K562 (cell line): ENCODE measurements at regions not wholly inside any gene's neighbourhood (a gene's known extent, or its start where the extent isn't known, plus 50 kb on each side); places are given as distances from the start of the nearest gene placed in this dataset.

Experiments
- ATAC-seq: fragments of 200-7000 bp; cut with Tn5 transposase; 3 replicates; pipeline ENCODE4 v1.9.1; 2020; ENCODE audit warnings: moderate library complexity
- BruUV-seq: library from RNA; stranded (reverse); fragments of 400-500 nt; replicated peaks from 2 replicates; lab custom pipeline; 2021; lab: Mats Ljungman, UMichigan
- CTCF ChIA-PET: fragments of 300-600 bp; formaldehyde crosslinking; extraction: SDS; loops from one replicate; lab custom pipeline; 2021; ENCODE audit warnings: low intra/inter-chr PET ratio; lab: Yijun Ruan, JAX
- POLR2A ChIA-PET: fragments of 300-600, 350-650 bp; sonication (Branson Sonifier 250); formaldehyde crosslinking; extraction: SDS; loops from one replicate; lab custom pipeline; 2021; ENCODE audit warnings: antibody characterized with exemption, inconsistent platforms; lab: Yijun Ruan, JAX
- DNase-seq, 4 experiments: peaks; one replicate each; pipeline versions ENCODE4 v3.0.0 to v3.0.0-alpha.2; 2011 to 2018; ENCODE audit warnings: low spot score in 3 of 4, mixed read lengths in 3 of 4; ENCODE audit errors: extremely low read depth in 1 of 4
- FAIRE-seq: peaks from 2 replicates; lab custom pipeline; 2011; peaks lifted over from hg19 to GRCh38; lab: Jason Lieb, UNC
- H2AFZ ChIP-seq: 2 replicates; pipeline ENCODE4 v1.6.0; 2011; ENCODE audit warnings: low read depth, low read length, control low read depth, inconsistent platforms
- H3K27ac ChIP-seq: fragments of 200-600 bp; 3 replicates; pipeline ENCODE4 v1.8.0; 2011; ENCODE audit warnings: low read depth, mild to moderate bottlenecking, control low read depth, inconsistent platforms, low read length, moderate library complexity, mixed read lengths; ENCODE audit errors: extremely low read depth
- H3K27me3 ChIP-seq, 2 experiments: fragments of 300-600 bp in 1 of 2; 2 replicates in 1 of 2; 3 replicates in 1 of 2; pipeline versions ENCODE4 v1.6.0 to v1.8.0; 2011; ENCODE audit warnings: inconsistent platforms in 2 of 2, low read length in 2 of 2, mild to moderate bottlenecking in 1 of 2, mixed read lengths in 1 of 2, moderate library complexity in 1 of 2; ENCODE audit not compliant: control insufficient read depth in 2 of 2, insufficient read depth in 2 of 2
- H3K36me3 ChIP-seq: fragments of 300-600 bp; 3 replicates; pipeline ENCODE4 v1.8.0; 2011; ENCODE audit warnings: mild to moderate bottlenecking, low read length, inconsistent platforms; ENCODE audit not compliant: control insufficient read depth, insufficient read depth
- H3K4me1 ChIP-seq, 2 experiments: fragments of 200-600 bp in 1 of 2; replicated peaks in 1 of 2; 2 replicates in 1 of 2; 3 replicates in 1 of 2; pipeline versions ENCODE4 v1.5.1 to v1.8.0; 2011; ENCODE audit warnings: inconsistent platforms in 2 of 2, low read length in 2 of 2, mild to moderate bottlenecking in 1 of 2, mixed read lengths in 1 of 2, moderate library complexity in 1 of 2; ENCODE audit not compliant: control insufficient read depth in 2 of 2, insufficient read depth in 2 of 2
- H3K4me2 ChIP-seq: 2 replicates; pipeline ENCODE4 v1.6.1; 2011; ENCODE audit warnings: low read length, control low read depth, inconsistent platforms, mixed read lengths; ENCODE audit not compliant: insufficient read depth
- H3K4me3 ChIP-seq: fragments of 200-600 bp; sonication (generic), shearing (Covaris generic); 2 replicates; pipeline ENCODE4 v1.5.1; 2016; ENCODE audit warnings: control low read depth, inconsistent platforms
- H3K79me2 ChIP-seq: fragments of 200-600 bp; 3 replicates; pipeline ENCODE4 v1.8.0; 2011; ENCODE audit warnings: low read length, inconsistent platforms; ENCODE audit not compliant: control insufficient read depth, insufficient read depth
- H3K9ac ChIP-seq, 2 experiments: 2 replicates each; pipeline versions ENCODE4 v1.6.0 to v1.6.1; 2011; ENCODE audit warnings: low read depth in 2 of 2, low read length in 2 of 2, control low read depth in 1 of 2, inconsistent platforms in 1 of 2, mild to moderate bottlenecking in 1 of 2, mixed read lengths in 1 of 2; ENCODE audit not compliant: insufficient read depth in 1 of 2
- H3K9me1 ChIP-seq: one replicate; pipeline ENCODE4 v1.6.0; 2011; ENCODE audit warnings: inconsistent platforms, mild to moderate bottlenecking, low read length, moderate library complexity; ENCODE audit not compliant: control insufficient read depth, insufficient read depth
- H3K9me3 ChIP-seq: replicated peaks from 2 replicates; pipeline ENCODE4 v1.5.1; 2011; ENCODE audit warnings: low read depth, low read length, inconsistent platforms; ENCODE audit not compliant: control insufficient read depth, insufficient read depth
- H4K20me1 ChIP-seq: replicated peaks from 2 replicates; pipeline ENCODE4 v1.6.1; 2011; ENCODE audit warnings: low read length, inconsistent platforms, mixed read lengths; ENCODE audit not compliant: control insufficient read depth, insufficient read depth
- CLOCK ChIP-seq: fragments of 250-450 bp; sonication (Bioruptor Pico); IDR thresholded peaks from 2 replicates; pipeline ENCODE4 v1.4.0; 2020; ENCODE audit warnings: mild to moderate bottlenecking, moderate library complexity, borderline replicate concordance
- DLX4 ChIP-seq: fragments of 250-450 bp; sonication (Bioruptor Pico); IDR thresholded peaks from 2 replicates; pipeline ENCODE4 v1.6.1; 2021; ENCODE audit warnings: mild to moderate bottlenecking
- KLF1 ChIP-seq: fragments of 450-650 bp; IDR thresholded peaks from 2 replicates; pipeline ENCODE4 v1.6.1; 2016; ENCODE audit warnings: missing genetic modification characterization, missing compliant biosample characterization
- MGA ChIP-seq: fragments of 450-650 bp; IDR thresholded peaks from 2 replicates; pipeline ENCODE4 v1.6.1; 2016; ENCODE audit warnings: mild to moderate bottlenecking, moderate library complexity
- NCOA2 ChIP-seq, 2 experiments: fragments of 450-650 bp; IDR thresholded peaks; 2 replicates each; pipeline ENCODE4 v1.6.1; 2018; ENCODE audit warnings: mild to moderate bottlenecking in 2 of 2, moderate library complexity in 1 of 2; ENCODE audit not compliant: partially characterized antibody in 2 of 2
- POLR2H ChIP-seq: IDR thresholded peaks from 2 replicates; pipeline ENCODE4 v1.6.1; 2016; ENCODE audit warnings: missing genetic modification characterization, low read depth, mild to moderate bottlenecking, control low read depth, missing compliant biosample characterization, moderate library complexity
- ZNF253 ChIP-seq: fragments of 250-450 bp; sonication (Bioruptor Pico); conservative IDR thresholded peaks from 2 replicates; pipeline ENCODE4 v1.6.1; 2021; ENCODE audit warnings: mild to moderate bottlenecking
- ZNF589 ChIP-seq: fragments of 200-800 bp; sonication (Bioruptor generic); IDR thresholded peaks from 2 replicates; pipeline ENCODE4 v1.6.1; 2016; ENCODE audit warnings: low read depth, missing genetic modification characterization, missing compliant biosample characterization
- WGBS: fragments of 100-300 bp; shearing (Covaris generic); methylation state at CpG from one replicate; pipeline ENCODE4 v1.1.6; 2016; ENCODE audit warnings: low coverage, mixed read lengths; ENCODE audit not compliant: insufficient coverage; ENCODE audit errors: missing lambda C conversion rate; 5-methylcytosine and 5-hydroxymethylcytosine counted together
- in situ Hi-C: fragments of 300-500 bp; cut with MboI; formaldehyde crosslinking; loops from 4 replicates; pipeline ENCODE4 v1.15.0; 2018; ENCODE audit warnings: inconsistent platforms, mixed read lengths
- intact Hi-C: fragments of 100-400 bp; cut with micrococcal nuclease; formaldehyde crosslinking; loops from 2 replicates; pipeline ENCODE4 v1.14.2; 2022

GRCh38 chr2:19839438-19839837, 62.3 kb downstream of the TTC32 start:
- no peak overlapping the region for H3K9ac ChIP-seq
- no peaks in the 10 kb centered on the region for H3K36me3 ChIP-seq
- H3K4me2 ChIP-seq, result no peak overlapping the region
- DNase-seq (no peak), FAIRE-seq (no peak), ATAC-seq (no peak)
- no peaks in the 10 kb centered on the region for H3K9me1 ChIP-seq
- H3K27me3 ChIP-seq, result peaks cover 0 to 25% of the 10 kb centered on the region in 2 experiments; a peak in 2 of 5 replicates
- BruUV-seq, result no TSS peak
- H3K4me3 ChIP-seq, result no peak overlapping the region
- ChIA-PET CTCF (no interaction called here), POLR2A (interaction anchor here (0.6 kb wide), 1 partner anchor 1975 kb away, joined by 5 read pairs; no protein-coding TSS in a partner anchor)
- intact Hi-C loops, result no loop called here
- H3K4me1 ChIP-seq, result no peaks in the 10 kb centered on the region
- in situ Hi-C loops, result no loop called here
- H3K79me2 ChIP-seq, result no peaks in the 10 kb centered on the region
- H3K27ac ChIP-seq, result no peak overlapping the region
- 3% methylated on average over 8 of the region's 8 CpGs for WGBS
- H3K9me3 ChIP-seq, result no peaks in the 10 kb centered on the region
- H2AFZ ChIP-seq, result no peak overlapping the region
- H4K20me1 ChIP-seq, result no peaks in the 10 kb centered on the region; the same call in 1 of the 2 replicates
- TF ChIP-seq KLF1 (tag) (no peak), MGA (no peak), DLX4 (no peak), POLR2H (tag) (no peak), ZNF253 (CRISPR knock-in tag) (no peak), CLOCK (CRISPR knock-in tag) (no peak), ZNF589 (CRISPR knock-in tag) (no peak), NCOA2 (IDR thresholded peaks at IDR 0.05; ENCODE audit: partially characterized antibody in 2 of 2) (no peak)
